Stimulated activated CD4-positive, alpha-beta T cell treated with anti-CD3 and anti-CD28 coated beads, Interleukin-2, amount 100 ng/mL, for 24 hours (primary cell): ENCODE measurements at regions not wholly inside any gene's neighbourhood (a gene's known extent, or its start where the extent isn't known, plus 50 kb on each side); places are given as distances from the start of the nearest gene placed in this dataset.

Source experiments
- DNase-seq, 2 donors: peaks; one replicate each; pipeline ENCODE4 v3.0.0-alpha.2; 2020

DNA sequence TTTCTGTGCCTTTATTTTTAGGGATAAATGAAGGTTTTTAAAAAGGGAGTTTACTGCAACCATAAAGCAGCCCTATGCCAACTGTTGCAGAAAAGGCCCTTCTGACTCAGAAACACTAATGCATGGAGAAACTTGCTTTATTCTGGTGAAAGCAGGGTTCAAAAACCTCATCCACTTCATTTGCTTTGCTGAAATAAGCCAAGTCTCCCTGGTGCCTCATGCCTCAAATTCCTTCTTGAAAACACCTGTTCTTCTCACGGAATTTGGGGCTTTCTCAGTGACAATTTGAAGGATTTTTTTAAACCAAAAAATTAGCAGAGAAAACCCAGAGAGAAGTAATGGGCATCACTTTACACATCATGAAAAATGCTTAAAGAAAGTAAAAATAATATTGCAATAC is 349.0 kb downstream of the PCDH7 start:
- no peak for DNase-seq

DNA sequence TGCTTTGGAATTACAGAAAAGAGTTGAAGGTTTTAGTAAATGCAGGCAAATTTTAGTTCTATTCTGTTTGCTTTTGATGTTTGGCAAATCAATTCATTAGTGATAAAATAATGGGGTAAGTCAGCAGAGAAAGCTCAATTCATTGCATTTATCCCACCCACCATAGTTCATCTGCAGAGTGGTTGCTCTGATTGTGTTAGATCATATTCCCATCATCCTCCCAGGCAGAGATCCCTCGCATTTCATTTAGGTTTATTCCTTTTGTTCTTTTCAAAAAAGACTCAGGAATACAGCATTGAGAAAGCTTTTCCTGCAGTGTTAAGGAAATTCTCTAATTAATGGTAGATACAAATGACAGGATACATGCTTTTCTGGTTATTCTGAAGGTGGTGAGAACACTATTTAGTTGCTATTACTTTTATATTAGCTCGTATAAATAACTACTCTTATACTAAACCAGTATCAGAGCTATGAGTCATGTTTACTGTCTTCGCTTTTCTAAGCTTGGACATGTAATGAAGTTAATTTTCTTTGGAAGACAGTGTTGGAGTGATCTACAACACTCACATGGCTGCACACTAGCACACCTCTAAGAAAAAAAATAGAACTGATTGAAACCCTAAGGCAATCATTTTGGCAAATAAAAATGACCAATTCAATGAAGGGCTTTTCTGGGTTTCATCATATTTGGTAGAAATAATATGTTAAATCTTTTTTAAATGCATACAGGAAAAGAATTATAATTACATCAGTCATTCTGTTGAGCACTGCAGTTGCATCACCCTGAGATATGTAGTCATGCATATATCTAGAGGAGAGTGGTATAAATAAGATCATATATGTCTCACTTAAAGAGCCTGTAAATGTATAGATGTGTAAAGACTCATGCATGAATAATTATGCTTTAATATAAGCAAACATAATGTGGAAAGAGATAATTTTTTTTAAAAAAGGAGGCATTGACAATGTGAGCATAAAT is 351.6 kb downstream of the PCDH7 start:
- no peak for DNase-seq

GRCh38 chr4:31075969-31076368 is 355.8 kb downstream of the PCDH7 start:
- DNase-seq: no peak

- DNase-seq: no peak
Observed at GRCh38 chr4:31078661-31079060, 358.5 kb downstream of the PCDH7 start.

DNA sequence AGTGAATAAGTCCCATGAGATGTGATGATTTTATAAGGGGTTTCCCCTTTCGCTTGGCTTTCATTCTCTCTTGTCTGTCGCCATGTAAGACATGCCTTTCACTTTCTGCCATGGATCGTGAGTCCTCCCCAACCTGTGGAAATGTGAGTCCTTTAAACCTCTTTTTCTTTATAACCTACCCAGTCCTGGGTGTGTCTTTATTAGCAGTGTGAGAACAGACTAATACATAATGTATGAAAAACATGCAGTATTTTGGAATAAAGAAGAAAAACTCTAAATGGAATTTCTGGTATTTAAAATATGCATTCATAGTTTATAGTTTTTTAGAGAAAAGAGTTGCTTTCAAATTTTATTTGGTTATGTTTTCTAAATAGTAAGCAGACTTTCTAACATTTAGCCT is 360.7 kb downstream of the PCDH7 start:
- no peak for DNase-seq

GRCh38 chr4:31081366-31081765 is 361.2 kb downstream of the PCDH7 start:
- no peak for DNase-seq

DNA sequence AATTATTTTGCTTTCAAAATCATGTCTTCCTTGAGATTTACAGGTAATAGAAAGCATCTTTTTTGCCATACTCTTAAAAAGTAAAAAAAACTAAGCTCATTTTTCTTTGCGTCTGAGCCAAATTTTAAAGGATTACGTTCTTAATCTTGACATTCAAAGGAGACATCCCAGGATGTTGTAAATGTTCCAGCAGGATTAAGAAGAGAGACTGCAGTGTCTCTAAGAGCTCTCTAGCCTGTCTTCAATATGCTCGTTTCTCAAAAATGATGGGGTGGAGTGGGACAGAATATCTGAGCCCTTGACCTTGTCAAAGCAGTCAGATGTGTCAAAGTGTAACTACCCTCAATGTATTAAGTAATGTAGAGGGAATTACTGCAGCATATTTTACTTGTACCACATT is 363.3 kb downstream of the PCDH7 start:
- no peak for DNase-seq

GRCh38 chr4:31084806-31085416 is 364.7 kb downstream of the PCDH7 start:
- DNase-seq: no peak

DNA sequence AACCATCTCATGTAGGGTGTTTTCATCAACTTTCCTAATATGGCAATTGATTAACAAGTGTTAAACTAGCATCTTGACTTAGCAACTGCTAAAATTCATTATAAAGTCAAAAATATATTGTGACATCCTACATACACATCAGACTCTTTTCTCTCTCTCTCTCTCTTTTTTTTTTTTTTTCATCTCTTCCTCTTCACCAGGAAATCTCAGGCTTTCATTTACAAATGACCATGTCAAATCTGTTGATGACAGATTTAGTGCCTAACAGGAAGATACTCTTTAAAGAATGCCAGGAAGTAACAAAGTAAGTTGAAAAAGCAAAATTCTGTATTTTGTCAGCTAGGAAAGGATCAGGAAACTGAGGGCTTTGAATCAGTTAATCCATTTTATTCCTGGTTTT is 365.5 kb downstream of the PCDH7 start:
- DNase-seq: no peak

GRCh38 chr4:31086756-31087330 is 366.7 kb downstream of the PCDH7 start:
- DNase-seq: no peak

GRCh38 chr4:31088600-31089230 is 368.5 kb downstream of the PCDH7 start:
- no peak for DNase-seq

- no peak for DNase-seq
Observed at GRCh38 chr4:31089815-31090214, 369.6 kb downstream of the PCDH7 start.

- no peak for DNase-seq
Observed at GRCh38 chr4:31094474-31094873, 374.3 kb downstream of the PCDH7 start.

GRCh38 chr4:31097999-31098398 is 377.8 kb downstream of the PCDH7 start:
- no peak for DNase-seq

DNA sequence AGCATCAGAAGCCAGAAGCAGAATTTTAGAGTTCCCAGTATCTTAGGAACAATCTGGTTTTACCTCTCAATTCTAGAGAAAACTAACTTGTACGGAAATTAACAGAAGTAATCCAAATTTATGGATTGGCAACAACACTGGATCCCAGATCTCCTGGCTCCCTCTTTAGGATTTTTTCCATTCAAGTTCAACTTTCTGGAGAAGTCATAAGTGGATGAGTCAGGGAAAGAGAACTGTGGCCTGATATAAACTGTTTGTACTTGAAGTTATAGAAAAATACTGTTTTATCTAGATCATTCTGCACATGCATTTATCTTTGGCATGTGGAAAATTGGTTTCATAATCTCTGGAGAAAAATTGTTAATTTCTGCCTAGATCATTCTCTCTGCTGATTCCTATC is 380.4 kb downstream of the PCDH7 start:
- no peak for DNase-seq

DNA sequence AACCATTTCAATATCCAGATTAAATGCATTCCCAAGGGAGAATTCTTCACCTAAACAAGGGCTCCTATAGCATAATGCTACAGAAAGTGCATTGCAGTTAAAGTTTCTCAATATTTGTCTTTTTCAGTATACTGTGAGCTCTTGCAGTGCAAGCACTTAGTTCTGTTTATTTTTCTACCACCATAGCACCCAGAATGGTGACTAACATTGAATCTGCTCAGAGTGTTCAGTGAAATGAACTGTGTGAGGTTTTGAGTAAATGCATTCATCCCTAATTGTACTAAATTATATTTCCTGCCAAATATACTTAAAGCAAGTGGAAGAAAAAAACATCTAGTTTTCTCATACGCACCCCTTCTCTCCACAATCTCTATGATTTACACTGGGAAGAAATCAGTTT is 383.9 kb downstream of the PCDH7 start:
- no peak for DNase-seq

- DNase-seq: no peak
Observed at GRCh38 chr4:31104577-31104976, 384.4 kb downstream of the PCDH7 start.

- no peak for DNase-seq
Observed at GRCh38 chr4:31106419-31106818, 386.2 kb downstream of the PCDH7 start.

GRCh38 chr4:31107362-31107761 is 387.2 kb downstream of the PCDH7 start:
- no peak for DNase-seq

DNA sequence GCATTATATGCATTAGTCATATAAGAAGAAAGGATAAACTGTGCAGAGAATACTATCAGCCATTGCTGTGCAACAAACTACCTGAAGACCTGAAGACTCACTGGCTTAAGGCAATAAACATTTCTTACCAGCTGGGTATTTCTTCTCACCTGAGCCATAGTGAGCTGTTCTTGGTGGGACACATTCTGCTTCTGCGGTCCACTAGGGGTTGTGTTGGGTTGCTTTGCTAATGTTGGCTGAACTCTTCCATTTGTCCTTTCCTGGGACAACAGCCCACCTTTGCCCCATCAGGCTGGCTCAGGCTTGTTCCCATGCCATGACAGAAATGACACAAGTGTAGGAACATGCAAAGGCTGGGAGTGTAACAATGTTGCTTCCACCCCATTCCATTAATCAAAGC is 388.6 kb downstream of the PCDH7 start:
- DNase-seq: no peak

DNA sequence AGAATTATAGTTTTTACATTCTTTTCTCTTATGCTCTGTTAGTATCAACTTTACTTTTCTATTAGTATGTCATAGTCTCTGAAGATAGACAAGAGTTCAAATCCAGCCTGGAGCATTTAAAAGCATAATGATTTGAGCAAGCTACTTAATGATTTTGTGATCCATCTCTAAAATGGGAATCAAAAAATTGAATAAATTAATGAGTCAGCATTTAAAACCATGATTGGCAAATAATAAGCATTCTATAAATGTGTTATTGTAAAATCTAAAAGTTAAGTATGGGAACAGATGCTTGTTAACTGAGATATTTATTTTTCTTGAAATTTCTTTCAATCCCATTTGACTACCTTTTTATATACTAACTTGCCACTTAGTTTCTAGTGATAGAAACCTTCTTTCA is 391.6 kb downstream of the PCDH7 start:
- DNase-seq: no peak

- no peak for DNase-seq
Observed at GRCh38 chr4:31114816-31115215, 394.6 kb downstream of the PCDH7 start.

GRCh38 chr4:31124008-31124585 is 403.9 kb downstream of the PCDH7 start:
- DNase-seq: no peak
